ENCODE measurements at regions not wholly inside any gene's neighbourhood (a gene's known extent, or its start where the extent isn't known, plus 50 kb on each side); places are given as distances from the start of the nearest gene placed in this dataset.

- TF ChIP-seq GATA3 (IDR thresholded peaks at IDR 0.05; ENCODE audit: low read depth, low read length) (no peak), GATA2 (IDR thresholded peaks at IDR 0.05; ENCODE audit: low read depth, low read length) (no peak)
Observed at GRCh38 chr20:24139846-24140245, 151.3 kb upstream of the GGTLC1 start.

Measured in SH-SY5Y (cell line).